Activated CD8-positive, alpha-beta memory T cell treated with anti-CD3 and anti-CD28 coated beads, Interleukin-2, amount 50 U/mL, for 24 hours (primary cell): ENCODE measurements at regions not wholly inside any gene's neighbourhood (a gene's known extent, or its start where the extent isn't known, plus 50 kb on each side); places are given as distances from the start of the nearest gene placed in this dataset.
"Not testable (repeated sequence)": the region's sequence is repeated elsewhere in the genome, so short reads cannot be mapped to it uniquely, and the experiment has no call there.

Experiments used
- DNase-seq: peaks from one replicate; pipeline ENCODE4 v3.0.0-alpha.2; 2020; ENCODE audit errors: extremely low read depth

DNA sequence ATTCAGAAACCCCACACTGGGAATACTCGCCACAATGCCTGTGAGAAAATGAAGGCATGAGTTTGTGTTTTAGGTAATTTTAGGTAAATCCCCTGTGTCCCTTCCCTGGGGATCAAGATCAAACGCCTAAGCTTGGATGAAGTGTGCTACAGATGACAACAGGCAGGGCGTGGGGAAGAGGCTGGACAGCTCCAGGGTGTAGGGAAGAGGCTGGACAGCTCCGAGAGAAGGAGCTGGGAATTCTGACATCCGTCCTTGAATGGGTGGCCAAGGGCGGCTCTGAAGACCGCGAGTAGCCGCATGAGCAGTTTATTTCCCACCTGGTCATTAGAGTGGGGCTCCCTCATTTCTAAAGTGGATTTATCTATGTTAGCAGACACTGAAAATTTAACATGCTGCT, 109.7 kb downstream of the RAMP3 start:
- no peak for DNase-seq

DNA sequence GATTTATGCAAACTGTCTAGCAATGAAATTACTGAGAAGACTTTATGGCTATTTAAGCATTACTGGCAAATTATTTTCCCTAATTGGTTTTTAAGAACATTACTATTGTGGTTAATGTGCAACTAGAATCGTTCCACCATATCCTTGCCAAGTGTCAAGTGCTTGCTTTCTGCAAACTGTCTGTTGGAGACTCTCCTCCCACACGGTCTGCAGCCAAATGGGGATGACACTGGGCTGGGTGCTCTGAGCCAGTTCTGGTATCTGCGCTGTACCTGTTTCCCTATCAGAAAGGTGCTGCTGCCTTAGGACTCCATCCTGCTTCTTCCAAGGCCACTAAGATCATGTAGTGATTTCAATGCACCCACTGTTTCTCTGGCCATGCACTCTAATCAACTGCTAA, 110.4 kb downstream of the RAMP3 start:
- DNase-seq = no peak

GRCh38 chr7:45269192-45269591, 111.6 kb downstream of the RAMP3 start:
- DNase-seq = no peak

DNA sequence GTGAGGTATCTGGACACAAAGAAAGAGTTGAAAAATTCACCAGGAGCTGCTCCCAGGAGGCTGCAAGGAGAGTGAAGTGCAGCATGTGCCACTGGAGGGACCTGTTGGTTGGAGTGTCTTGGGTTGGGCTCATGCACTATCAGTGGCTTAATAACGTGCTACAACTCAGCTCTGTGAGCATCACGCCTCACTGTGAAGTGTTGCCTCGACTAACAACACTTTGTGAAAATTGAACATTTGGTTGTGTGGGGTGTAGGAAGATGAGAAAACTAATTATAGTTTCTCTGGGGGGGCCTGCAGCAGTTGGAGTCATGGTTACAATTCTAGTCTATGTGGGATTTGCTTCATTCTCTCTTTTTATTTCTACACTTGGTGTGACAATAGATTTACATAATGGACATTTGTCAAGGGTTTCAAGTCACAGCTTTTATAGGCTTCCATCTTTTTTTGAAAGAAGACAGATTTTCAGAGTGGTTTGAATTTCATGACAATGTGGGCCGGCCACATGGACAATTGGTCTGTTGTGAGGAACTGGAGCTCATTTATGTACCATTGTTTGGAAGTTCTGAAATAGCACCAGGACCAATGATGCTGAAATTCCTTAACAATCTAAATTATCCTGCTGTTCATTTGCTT, 121.3 kb downstream of the RAMP3 start:
- no peak for DNase-seq

GRCh38 chr7:45289611-45290010, 132.0 kb downstream of the RAMP3 start:
- DNase-seq = not testable (repeated sequence)

GRCh38 chr7:45290880-45291279, 133.3 kb downstream of the RAMP3 start:
- no peak for DNase-seq

- no peak for DNase-seq
Measured at GRCh38 chr7:45292481-45292880, 134.9 kb downstream of the RAMP3 start.

- DNase-seq = no peak
Measured at GRCh38 chr7:45293295-45293942, 135.8 kb downstream of the RAMP3 start.

DNA sequence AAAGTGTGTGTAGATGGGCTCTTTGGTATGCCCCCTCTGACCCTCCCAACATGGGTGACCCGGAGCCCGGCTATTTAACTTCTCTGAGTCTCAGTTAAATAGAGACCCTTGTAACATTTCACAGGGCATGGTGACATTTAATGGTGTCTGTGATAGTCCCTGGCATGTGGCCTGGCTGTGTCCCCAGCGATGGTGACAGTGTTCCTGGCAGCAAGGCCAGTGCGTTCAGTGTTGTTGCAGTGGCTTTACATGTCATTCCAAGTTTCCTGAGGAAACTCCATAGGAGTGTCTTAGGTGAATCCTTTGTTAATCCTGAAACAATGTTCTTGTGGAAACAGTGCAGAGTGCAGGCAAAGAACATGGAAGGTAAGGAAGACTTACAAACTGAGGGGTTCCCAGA, 137.0 kb downstream of the RAMP3 start:
- no peak for DNase-seq

DNA sequence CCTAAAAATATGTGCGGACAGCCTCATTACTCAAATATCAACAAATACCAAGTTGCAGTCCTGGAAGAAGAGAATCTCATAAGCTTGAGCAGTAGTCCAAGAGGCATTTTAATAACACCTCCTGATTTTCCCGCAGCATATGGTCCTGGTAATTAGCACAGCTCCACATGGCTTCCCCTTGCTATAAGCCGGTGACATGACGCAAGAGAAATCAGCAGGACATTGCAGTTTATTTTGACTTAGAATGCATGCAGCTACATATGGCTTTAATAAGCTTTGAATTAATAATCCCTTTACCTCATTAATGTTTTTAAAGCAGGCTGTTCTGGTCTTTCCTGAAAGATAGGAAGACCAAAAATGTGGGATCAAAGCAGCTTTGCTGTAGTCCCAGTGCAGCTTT, 137.6 kb downstream of the RAMP3 start:
- no peak for DNase-seq

DNA sequence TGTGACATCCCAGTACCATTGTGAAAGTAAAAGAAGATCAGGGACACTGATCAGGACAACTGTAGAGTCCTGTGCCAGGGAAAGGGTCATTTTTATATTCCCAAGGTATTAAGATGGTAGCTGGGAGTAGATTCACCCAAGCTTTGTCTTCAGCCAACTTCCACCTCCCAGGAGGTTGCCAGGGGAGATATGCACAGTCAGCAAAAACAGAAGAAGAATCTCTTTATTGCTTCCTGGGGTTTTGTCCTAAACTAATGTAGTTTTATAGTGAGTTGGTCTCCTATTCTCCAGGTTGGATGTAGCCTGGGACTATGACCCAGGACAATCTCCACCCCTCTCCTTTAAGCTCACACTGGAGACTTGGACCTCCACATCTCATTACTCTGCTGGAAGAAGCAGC, 139.2 kb downstream of the RAMP3 start:
- no peak for DNase-seq

GRCh38 chr7:45306752-45307305, 149.2 kb downstream of the RAMP3 start:
- DNase-seq = no peak

- DNase-seq = no peak
Measured at GRCh38 chr7:45311597-45311996, 154.0 kb downstream of the RAMP3 start.

DNA sequence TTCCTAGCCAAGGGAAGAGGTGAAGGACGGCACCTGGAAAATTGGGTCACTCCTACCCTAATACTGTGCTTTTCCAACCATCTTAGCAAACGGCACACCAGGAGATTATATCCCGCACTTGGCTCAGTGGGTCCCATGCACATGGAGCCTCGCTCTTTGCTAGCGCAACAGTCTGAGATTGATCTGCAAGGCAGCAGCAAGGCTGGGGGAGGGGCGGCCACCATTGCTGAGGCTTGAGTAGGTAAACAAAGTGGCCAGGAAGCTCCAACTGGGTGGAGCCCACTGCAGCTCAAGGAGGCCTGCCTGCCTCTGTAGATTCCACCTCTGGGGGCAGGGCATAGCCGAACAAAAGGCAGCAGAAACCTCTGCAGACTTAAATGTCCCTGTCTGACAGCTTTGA, 157.9 kb downstream of the RAMP3 start:
- not testable (repeated sequence) for DNase-seq

GRCh38 chr7:45324683-45325237, 167.2 kb downstream of the RAMP3 start:
- DNase-seq = no peak

DNA sequence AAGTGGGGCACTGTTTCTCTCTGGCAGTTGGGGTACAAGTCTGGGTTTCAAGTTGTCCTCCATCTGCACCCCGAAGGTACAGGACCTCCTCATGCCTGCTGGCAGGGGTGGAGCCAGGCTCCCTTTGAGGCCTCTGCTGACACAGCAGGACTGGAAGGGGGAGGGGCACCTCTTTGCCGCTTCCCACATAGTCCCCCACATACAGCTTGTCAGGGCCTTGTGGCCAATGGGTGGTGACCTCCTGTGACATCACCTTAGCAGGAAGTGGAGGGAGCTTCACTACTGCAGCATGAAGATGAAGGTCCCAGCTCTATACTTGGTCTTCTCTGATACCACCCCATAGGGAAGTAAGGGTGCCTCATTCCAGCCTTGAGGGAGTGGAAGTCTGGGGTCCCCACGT, 167.8 kb downstream of the RAMP3 start:
- no peak for DNase-seq

GRCh38 chr7:45328403-45328981, 170.9 kb downstream of the RAMP3 start:
- no peak for DNase-seq

DNA sequence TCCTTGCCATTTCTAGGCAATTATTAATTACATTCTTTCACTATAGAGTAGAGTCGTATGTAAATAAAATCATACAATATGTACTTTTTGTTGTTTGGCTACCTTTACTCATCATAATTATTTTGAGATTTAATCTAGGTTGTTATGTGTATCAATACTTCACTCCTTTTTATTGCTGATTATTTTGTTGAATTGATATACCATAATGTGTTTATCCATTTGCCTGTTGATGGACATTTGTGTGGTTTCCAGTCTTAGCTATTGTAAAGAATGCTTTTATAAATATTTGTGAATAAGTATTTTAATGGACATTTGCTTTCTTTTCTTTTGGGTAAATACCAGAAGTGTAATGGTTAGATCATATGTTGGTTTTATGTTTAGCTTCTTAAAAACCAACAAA, 174.0 kb downstream of the RAMP3 start:
- DNase-seq = no peak

DNA sequence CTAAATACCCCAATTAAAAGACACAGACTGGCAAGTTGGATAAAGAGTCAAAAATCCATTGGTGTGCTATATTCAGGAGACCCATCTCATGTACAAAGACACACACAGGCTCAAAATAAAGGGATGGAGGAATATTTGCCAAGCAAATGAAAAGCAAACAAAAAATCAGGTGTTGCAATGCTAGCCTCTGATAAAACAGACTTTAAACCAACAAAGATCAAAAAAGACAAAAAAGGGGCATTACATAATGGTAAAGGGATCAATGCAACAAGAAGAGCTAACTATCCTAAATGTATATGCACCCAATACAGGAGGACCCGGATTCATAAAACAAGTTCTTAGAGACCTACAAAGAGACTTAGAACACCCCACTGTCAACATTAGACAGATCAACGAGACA, 177.4 kb downstream of the RAMP3 start:
- not testable (repeated sequence) for DNase-seq

DNA sequence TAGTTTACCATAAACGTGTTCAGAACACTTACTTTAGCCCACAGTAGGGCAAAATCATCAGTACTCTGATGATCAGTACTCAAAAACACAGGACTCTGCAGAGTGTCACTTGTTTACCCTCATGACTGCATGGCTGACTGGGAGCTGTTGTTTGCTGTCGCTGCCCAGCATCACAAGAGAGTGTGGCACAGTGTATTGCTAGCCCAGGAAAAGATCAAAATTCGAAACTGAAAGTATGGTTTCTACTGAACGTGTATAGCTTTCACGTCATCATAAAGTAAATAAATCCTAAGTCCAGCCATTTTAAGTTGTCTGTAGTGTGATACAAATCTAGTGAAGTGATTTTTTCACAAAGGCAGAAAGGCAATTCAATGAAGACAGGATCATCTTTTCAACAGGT, 184.6 kb downstream of the RAMP3 start:
- DNase-seq = no peak

DNA sequence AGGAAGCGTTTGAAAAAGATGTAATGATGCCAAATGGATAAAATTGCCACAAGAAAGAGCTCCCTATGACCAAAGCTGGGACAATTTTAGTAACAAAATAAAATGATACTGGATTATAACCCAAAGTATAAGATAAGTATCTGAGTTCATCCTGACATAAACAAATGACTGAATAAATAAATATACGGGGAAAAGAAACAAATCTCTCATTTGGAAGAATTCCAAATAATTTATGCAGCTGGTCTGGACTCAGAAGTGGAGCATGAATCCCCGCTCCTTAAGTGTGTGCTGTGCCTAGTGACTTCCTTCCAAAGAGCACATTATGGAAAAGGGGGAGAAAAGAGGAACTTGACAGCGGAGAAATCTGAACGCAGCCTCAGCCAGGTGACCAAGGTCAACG, 186.2 kb downstream of the RAMP3 start:
- DNase-seq = no peak

- DNase-seq = no peak
Measured at GRCh38 chr7:45347804-45348203, 190.2 kb downstream of the RAMP3 start.

DNA sequence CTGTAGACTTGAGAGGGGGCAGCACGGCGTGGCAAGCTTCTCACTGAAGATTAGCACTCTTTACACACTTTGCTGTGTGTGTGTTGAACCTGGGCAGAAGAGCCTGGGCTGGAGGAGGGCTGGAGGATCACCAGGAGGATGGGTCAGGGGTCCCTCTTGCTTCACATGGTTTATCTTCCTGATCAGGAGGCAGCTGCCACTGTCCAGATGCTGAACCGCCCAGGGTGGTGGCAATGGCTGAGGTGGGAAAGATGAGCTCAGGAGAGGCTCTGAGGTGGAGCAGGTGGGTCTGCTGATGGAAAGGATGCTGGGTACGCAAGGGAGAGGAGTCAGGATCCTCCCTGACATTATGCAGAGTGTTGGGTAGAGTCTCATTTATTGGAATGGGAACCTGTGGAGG, 191.5 kb downstream of the RAMP3 start:
- DNase-seq = no peak
